ENCODE measurements at regions not wholly inside any gene's neighbourhood (a gene's known extent, or its start where the extent isn't known, plus 50 kb on each side); places are given as distances from the start of the nearest gene placed in this dataset.

GRCh38 chr13:107069108-107069776 is 501.3 kb upstream of the ARGLU1 start:
- no peak for DNase-seq

GRCh38 chr13:107067381-107067780 is 499.4 kb upstream of the ARGLU1 start:
- DNase-seq, result no peak

- DNase-seq, result no peak
Observed at GRCh38 chr13:107066355-107066754, 498.4 kb upstream of the ARGLU1 start.

- DNase-seq, result no peak
Observed at GRCh38 chr13:107065036-107065435, 497.1 kb upstream of the ARGLU1 start.

- no peak for DNase-seq
Observed at GRCh38 chr13:107057028-107057631, 489.2 kb upstream of the ARGLU1 start.

- no peak for DNase-seq
Observed at GRCh38 chr13:107043021-107043956, 475.4 kb upstream of the ARGLU1 start.

GRCh38 chr13:107035778-107036177 is 467.8 kb upstream of the ARGLU1 start:
- no peak for DNase-seq

GRCh38 chr13:107035186-107035585 is 467.2 kb upstream of the ARGLU1 start:
- DNase-seq, result no peak

GRCh38 chr13:107034236-107034872 is 466.4 kb upstream of the ARGLU1 start:
- no peak for DNase-seq

- DNase-seq, result no peak
Observed at GRCh38 chr13:107031716-107032115, 463.8 kb upstream of the ARGLU1 start.

GRCh38 chr13:107028751-107029150 is 460.8 kb upstream of the ARGLU1 start:
- no peak for DNase-seq

- no peak for DNase-seq
Observed at GRCh38 chr13:107025991-107026390, 458.1 kb upstream of the ARGLU1 start.

GRCh38 chr13:107023335-107023734 is 455.4 kb upstream of the ARGLU1 start:
- no peak for DNase-seq

- DNase-seq, result no peak
Observed at GRCh38 chr13:107020393-107020792, 452.5 kb upstream of the ARGLU1 start.

GRCh38 chr13:107018285-107018684 is 450.3 kb upstream of the ARGLU1 start:
- DNase-seq, result no peak

GRCh38 chr13:107006661-107007060 is 438.7 kb upstream of the ARGLU1 start:
- DNase-seq, result no peak

- DNase-seq, result no peak
Observed at GRCh38 chr13:107005577-107005976, 437.6 kb upstream of the ARGLU1 start.

GRCh38 chr13:107003911-107004310 is 436.0 kb upstream of the ARGLU1 start:
- no peak for DNase-seq

- DNase-seq, result no peak
Observed at GRCh38 chr13:106998664-106999063, 430.7 kb upstream of the ARGLU1 start.

GRCh38 chr13:106997696-106998095 is 429.8 kb upstream of the ARGLU1 start:
- no peak for DNase-seq

GRCh38 chr13:106996867-106997618 is 429.1 kb upstream of the ARGLU1 start:
- no peak for DNase-seq

GRCh38 chr13:106990594-106990993 is 422.7 kb upstream of the ARGLU1 start:
- no peak for DNase-seq

- no peak for DNase-seq
Observed at GRCh38 chr13:106989876-106990275, 421.9 kb upstream of the ARGLU1 start.

Data from stimulated activated CD4-positive, alpha-beta T cell treated with anti-CD3 and anti-CD28 coated beads, Interleukin-4, amount 100 ng/mL, for 24 hours (primary cell).